Activated T-cell treated with anti-CD3 and anti-CD28 coated beads, Interleukin-2, amount 50 U/mL, for 48 hours (primary cell): ENCODE measurements at regions not wholly inside any gene's neighbourhood (a gene's known extent, or its start where the extent isn't known, plus 50 kb on each side); places are given as distances from the start of the nearest gene placed in this dataset.

Experiments used
- DNase-seq, 2 experiments: peaks; one replicate each; pipeline ENCODE4 v3.0.0-alpha.2; 2020

- DNase-seq, result no peak
These were observed 50.6 kb upstream of the IKZF2 start for GRCh38 chr2:213202011-213202410.

DNA sequence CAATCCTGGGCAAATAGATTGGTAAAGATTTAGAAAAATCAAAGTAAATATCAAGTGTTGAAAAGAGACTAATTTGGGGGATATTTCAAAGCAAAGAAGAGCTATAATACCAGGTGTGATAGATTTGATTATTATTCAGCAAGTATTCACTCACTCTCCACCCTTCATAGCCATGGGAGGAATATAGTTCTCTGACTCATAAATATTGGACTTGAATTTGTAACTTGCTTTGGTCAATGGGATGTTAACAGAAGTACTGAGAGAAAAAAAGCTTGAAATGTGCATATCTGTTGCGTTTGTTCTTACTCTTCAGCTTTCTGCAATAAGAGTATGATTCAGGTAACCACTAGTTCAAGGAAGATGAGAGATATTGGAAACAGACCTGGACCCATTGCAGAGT lies 54.5 kb upstream of the IKZF2 start:
- DNase-seq, result no peak

DNA sequence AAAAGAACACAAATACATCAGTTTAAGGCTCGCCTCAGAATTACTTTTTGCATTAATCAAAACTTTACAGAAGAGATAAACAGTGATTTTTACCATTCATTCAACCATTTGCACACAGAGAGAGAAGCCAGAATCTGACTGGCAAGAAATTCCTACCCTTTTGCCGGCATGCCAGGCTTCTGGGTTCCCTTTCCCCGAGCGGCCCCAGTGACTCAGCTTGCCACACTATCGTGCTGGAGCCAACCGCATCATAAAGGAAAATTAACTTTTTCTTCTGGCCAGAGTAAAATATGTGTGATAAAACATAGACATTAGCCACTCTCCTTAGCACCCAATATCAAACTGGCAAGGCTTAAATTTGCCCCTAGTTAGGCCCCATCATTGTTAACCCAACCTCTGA lies 61.8 kb upstream of the IKZF2 start:
- DNase-seq, result no peak

DNA sequence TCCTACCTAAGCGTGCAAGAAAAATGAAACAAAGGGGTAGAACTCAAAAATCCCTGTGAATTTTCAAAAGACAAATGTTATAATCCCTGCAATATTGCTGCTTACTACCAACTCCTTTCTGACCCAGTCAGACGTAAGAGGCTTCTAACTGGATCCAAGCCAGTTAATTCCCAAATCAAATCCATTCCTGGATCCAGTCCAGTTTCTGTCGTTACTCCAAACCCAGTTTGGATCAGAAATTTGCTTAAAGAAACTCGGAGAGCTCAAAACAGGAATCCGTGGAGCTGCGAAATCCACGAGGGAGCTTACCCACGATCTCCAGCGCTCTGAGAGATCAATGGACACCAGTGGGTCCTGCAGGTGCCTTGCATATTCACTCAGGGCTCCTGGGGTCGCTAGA lies 62.8 kb upstream of the IKZF2 start:
- no peak for DNase-seq

DNA sequence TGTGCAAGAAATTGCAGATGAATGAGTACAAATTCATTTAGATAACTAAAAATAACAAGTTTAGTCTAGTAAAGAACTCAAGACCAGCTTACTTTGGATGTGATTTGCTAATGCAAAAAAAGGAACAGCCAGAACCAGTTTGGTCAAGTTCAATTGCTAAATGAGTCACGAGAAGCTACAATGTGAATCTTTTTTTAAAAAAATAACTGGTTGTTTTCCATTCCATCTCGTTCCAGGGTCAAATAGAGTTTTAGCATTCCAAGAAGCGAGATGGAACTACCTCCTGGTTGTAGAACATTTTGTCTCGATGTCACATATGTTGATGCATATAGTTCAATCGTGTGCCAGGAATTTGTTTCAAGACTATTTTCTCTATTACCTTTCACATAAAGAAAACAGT lies 65.0 kb upstream of the IKZF2 start:
- DNase-seq, result no peak

DNA sequence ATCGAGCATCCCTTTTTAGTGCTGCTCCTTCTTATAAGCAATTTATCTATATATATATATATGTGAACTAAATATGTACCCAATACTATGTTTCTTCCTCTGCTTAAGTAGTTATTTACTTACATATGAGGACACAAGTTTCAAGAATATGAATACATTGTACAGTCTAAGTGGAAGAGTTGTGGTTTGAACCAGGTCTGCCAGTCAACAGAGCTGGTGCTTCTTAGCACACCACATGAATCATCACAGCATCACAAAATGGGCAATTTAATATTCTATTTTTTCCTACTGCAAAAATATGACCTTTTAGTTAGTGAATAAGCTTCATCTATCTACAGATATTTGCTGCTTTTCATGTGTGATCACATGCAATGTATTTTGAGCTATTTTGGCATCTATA lies 64.4 kb upstream of the SPAG16 start:
- no peak for DNase-seq

- DNase-seq, result no peak
These were observed 63.2 kb upstream of the SPAG16 start for GRCh38 chr2:213220967-213221603.

GRCh38 chr2:213221957-213222356 lies 62.3 kb upstream of the SPAG16 start:
- no peak for DNase-seq

DNA sequence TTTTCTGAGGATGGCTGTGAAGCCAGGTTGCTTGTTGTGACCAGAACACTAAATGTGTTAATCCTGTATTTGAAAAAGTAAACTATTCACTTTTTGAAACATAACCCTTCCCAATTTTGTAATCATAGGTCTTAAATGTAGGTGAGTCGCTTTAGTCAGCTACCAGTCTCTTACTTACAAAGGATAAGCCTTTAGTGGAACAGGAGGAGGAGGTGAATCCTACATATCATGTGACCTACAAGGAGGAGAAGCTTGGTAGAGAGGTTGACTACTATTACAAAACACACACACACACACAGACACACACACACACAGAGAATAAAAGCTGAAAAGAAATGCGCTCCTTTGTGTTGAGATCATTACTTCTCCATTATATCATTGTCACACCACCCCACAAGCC lies 59.9 kb upstream of the SPAG16 start:
- no peak for DNase-seq

DNA sequence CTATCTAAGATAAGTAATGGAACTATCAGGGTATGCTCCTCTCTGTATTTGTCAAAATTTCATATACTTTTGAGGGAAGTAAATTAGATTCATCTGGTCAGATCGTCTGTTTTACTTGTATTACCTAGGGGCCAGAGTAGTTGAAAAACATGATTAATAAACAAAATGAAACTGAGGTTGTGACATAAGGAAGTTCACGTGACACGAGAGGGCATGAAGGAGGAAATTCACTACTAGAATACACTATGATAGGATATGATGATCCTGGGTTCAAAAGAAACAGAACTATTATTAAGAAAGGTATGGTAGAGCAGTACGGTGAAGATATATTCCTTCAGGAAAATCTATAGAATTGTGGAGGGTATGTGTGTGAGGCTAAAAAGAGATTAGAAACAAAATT lies 58.4 kb upstream of the SPAG16 start:
- no peak for DNase-seq

GRCh38 chr2:213227458-213227857 lies 56.8 kb upstream of the SPAG16 start:
- no peak for DNase-seq

- no peak for DNase-seq
These were observed 55.6 kb upstream of the SPAG16 start for GRCh38 chr2:213228638-213229037.

- no peak for DNase-seq
These were observed 54.5 kb upstream of the SPAG16 start for GRCh38 chr2:213229814-213230213.

GRCh38 chr2:213231966-213232365 lies 52.3 kb upstream of the SPAG16 start:
- no peak for DNase-seq

GRCh38 chr2:213232649-213233437 lies 51.4 kb upstream of the SPAG16 start:
- DNase-seq, result peak; percentile 29 to 32

DNA sequence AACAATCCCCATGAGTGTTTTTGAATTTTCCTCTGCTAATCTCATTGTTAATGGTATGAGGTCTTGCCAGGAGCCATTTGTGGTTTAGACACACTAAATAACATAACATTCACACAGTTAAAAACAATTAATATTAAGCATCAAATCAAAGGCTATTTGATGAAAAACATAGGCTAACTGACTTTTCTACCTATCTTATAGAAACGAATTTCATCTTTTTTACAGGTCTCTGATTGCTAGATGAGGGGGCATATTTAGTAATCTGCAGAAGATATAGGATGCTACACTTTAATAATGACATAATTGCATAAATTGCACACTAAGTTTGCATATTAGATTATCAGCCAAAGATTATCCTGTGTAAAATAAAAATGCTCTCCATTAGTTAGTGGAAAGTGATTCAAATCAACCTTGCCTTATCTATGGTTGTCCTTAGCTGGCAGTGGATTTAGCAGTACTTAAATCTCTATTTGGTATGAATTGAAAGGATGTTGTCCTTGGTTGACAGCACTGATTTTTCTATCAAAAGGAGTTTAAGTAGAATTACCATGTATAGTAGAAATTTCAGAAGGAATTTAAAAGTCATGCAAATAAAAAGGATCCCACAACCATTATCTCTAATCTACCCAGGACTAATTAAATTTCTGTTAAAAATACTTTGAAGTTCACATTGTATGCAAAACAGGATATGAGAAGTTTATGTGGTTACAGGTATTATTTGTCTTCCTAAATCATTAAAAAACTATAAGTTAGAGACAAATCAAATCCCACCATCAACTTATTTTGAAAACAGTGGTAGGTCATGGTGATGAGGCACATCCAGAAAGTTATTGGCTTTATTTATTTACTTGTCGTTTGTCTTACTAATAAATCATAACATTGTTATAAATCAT lies 50.6 kb upstream of the SPAG16 start:
- no peak for DNase-seq
